ENCODE measurements at regions not wholly inside any gene's neighbourhood (a gene's known extent, or its start where the extent isn't known, plus 50 kb on each side); places are given as distances from the start of the nearest gene placed in this dataset.

- POLR2A ChIA-PET = no interaction called here
- Mint-ChIP-seq H3K4me3 (ENCODE audit: unreplicated experiment) (no peak overlapping the region), H3K9me3 (ENCODE audit: unreplicated experiment) (no peaks in the 10 kb centered on the region), H3K4me1 (ENCODE audit: low read depth, unreplicated experiment) (no peaks in the 10 kb centered on the region), H3K27ac (ENCODE audit: unreplicated experiment) (no peak overlapping the region), H3K27me3 (ENCODE audit: insufficient read depth, unreplicated experiment) (no peaks in the 10 kb centered on the region), H3K36me3 (ENCODE audit: insufficient read depth, unreplicated experiment) (no peaks in the 10 kb centered on the region)
- Histone ChIP-seq H3K4me3 (ENCODE audit: low read depth, low read length) (no peak overlapping the region), H3K36me3 (ENCODE audit: control insufficient read depth, insufficient read depth, low read length) (no peaks in the 10 kb centered on the region), H3K4me1 (no peaks in the 10 kb centered on the region), H3K9me3 (no peaks in the 10 kb centered on the region), H3K27me3 (replicated peaks; ENCODE audit: control insufficient read depth, insufficient read depth, low read length) (no peaks in the 10 kb centered on the region)
- DNase-seq = no peak
- intact Hi-C loops (cut with micrococcal nuclease; ENCODE audit: unreplicated experiment) = no loop called here
- no peak for TF ChIP-seq CTCF (IDR thresholded peaks at IDR 0.05; ENCODE audit: insufficient read depth in 1 of 2, low read depth in 1 of 2, low read length in 1 of 2, severe bottlenecking in 1 of 2, unreplicated experiment in 1 of 2)
- CTCF ChIA-PET = no interaction called here
- BruUV-seq (replicated peaks) = no TSS peak
Measured at GRCh38 chr12:59182658-59183455, 262.6 kb upstream of the LRIG3 start.

- H3K4me3 ChIP-seq (ENCODE audit: low read depth, low read length) = no peak overlapping the region
- Mint-ChIP-seq H3K4me1 (ENCODE audit: low read depth, unreplicated experiment) (no peaks in the 10 kb centered on the region), H3K27me3 (ENCODE audit: insufficient read depth, unreplicated experiment) (no peaks in the 10 kb centered on the region), H3K27ac (ENCODE audit: unreplicated experiment) (no peak overlapping the region), H3K9me3 (ENCODE audit: unreplicated experiment) (no peaks in the 10 kb centered on the region), H3K4me3 (ENCODE audit: unreplicated experiment) (no peak overlapping the region), H3K36me3 (ENCODE audit: insufficient read depth, unreplicated experiment) (no peaks in the 10 kb centered on the region)
- no peak for DNase-seq
- CTCF ChIA-PET = interaction anchor here (0.5 kb wide), 1 partner anchor 66 kb away, joined by 3 read pairs; no protein-coding TSS in a partner anchor
- H3K4me1 ChIP-seq = no peaks in the 10 kb centered on the region
- no peaks in the 10 kb centered on the region for H3K36me3 ChIP-seq (ENCODE audit: control insufficient read depth, insufficient read depth, low read length)
- H3K27me3 ChIP-seq (replicated peaks; ENCODE audit: control insufficient read depth, insufficient read depth, low read length) = no peaks in the 10 kb centered on the region
- no peaks in the 10 kb centered on the region for H3K9me3 ChIP-seq
- POLR2A ChIA-PET = no interaction called here
- no TSS peak for BruUV-seq (replicated peaks)
- no peak for TF ChIP-seq CTCF (IDR thresholded peaks at IDR 0.05; ENCODE audit: insufficient read depth in 1 of 2, low read depth in 1 of 2, low read length in 1 of 2, severe bottlenecking in 1 of 2, unreplicated experiment in 1 of 2)
- intact Hi-C loops (cut with micrococcal nuclease; ENCODE audit: unreplicated experiment) = no loop called here
Measured at GRCh38 chr12:59182191-59182590, 261.9 kb upstream of the LRIG3 start.

GRCh38 chr12:59181196-59181777 is 261.0 kb upstream of the LRIG3 start:
- no peaks in the 10 kb centered on the region for H3K9me3 Mint-ChIP-seq (ENCODE audit: unreplicated experiment)
- H3K4me3 Mint-ChIP-seq (ENCODE audit: unreplicated experiment) = no peak overlapping the region
- no peak for TF ChIP-seq CTCF (IDR thresholded peaks at IDR 0.05; ENCODE audit: insufficient read depth in 1 of 2, low read depth in 1 of 2, low read length in 1 of 2, severe bottlenecking in 1 of 2, unreplicated experiment in 1 of 2)
- no peaks in the 10 kb centered on the region for H3K36me3 ChIP-seq (ENCODE audit: control insufficient read depth, insufficient read depth, low read length)
- ChIA-PET CTCF (no interaction called here), POLR2A (no interaction called here)
- H3K27me3 Mint-ChIP-seq (ENCODE audit: insufficient read depth, unreplicated experiment) = no peaks in the 10 kb centered on the region
- H3K27ac Mint-ChIP-seq (ENCODE audit: unreplicated experiment) = no peak overlapping the region
- no peak overlapping the region for H3K4me3 ChIP-seq (ENCODE audit: low read depth, low read length)
- BruUV-seq (replicated peaks) = no TSS peak
- DNase-seq = no peak
- H3K9me3 ChIP-seq = no peaks in the 10 kb centered on the region
- no peaks in the 10 kb centered on the region for H3K4me1 ChIP-seq
- no peaks in the 10 kb centered on the region for H3K4me1 Mint-ChIP-seq (ENCODE audit: low read depth, unreplicated experiment)
- no peaks in the 10 kb centered on the region for H3K36me3 Mint-ChIP-seq (ENCODE audit: insufficient read depth, unreplicated experiment)
- H3K27me3 ChIP-seq (replicated peaks; ENCODE audit: control insufficient read depth, insufficient read depth, low read length) = no peaks in the 10 kb centered on the region
- intact Hi-C loops (cut with micrococcal nuclease; ENCODE audit: unreplicated experiment) = no loop called here

Data from Caco-2 (cell line).